HG03342 (cell line): ENCODE measurements at regions not wholly inside any gene's neighbourhood (a gene's known extent, or its start where the extent isn't known, plus 50 kb on each side); places are given as distances from the start of the nearest gene placed in this dataset.
"Not testable (repeated sequence)": the region's sequence is repeated elsewhere in the genome, so short reads cannot be mapped to it uniquely, and the experiment has no call there.

Experiments
- ATAC-seq: cut with Tn5 transposase; IDR thresholded peaks from one replicate; pipeline ENCODE4 v1.9.1; 2021; ENCODE audit warnings: mild to moderate bottlenecking, moderate library complexity; ENCODE audit not compliant: unreplicated experiment

GRCh38 chr10:64379898-64380297 lies 858.7 kb downstream of the REEP3 start:
- no peak for ATAC-seq

DNA sequence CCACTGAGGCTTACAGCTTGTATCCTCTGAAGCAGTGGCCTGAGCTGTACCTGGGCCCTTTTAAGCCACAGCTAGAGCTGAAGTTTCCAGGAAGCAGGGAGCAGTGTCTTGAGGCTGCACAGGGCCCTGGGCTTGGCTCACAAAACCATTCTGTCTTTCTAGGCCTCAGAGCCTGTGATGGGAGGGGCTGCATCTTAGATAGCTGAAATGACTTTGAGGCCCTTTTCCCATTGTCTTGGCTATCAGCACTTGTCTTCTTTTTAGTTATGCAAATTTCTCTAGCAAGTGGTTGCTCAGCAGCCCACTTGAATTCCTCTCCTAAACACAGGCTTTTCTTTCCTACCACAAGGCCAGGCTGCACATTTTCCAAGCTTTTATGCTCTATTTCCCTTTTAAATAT lies 864.2 kb downstream of the REEP3 start:
- ATAC-seq = no peak

GRCh38 chr10:64394744-64395143 lies 873.5 kb downstream of the REEP3 start:
- no peak for ATAC-seq

DNA sequence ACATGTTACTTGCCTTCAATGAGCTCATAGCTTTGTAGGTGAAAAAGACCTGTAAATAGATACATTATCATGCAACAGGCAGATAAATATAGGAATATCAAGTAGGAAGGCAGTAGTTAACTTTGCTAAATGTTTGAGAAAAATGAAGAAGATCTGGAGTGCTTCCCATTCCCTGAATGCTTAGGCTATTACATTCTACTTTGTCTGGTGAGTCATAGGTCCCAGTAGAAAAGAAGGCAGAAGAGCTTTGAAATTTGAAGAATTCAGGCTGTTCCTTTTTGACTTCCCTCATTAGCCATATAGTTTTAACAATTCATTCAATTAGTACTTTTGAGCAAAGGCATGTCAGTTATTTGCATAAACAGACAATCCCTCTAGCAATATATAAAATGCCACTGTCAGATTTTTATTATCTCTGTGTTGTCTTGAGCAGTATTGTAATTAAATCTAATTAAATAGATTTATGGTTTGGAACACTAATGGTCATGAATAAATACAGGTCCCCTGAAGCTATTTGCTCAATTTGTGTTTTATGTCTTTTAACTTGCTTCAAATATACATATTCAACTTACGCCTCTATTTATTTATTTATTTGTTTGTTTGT lies 875.0 kb downstream of the REEP3 start:
- no peak for ATAC-seq

DNA sequence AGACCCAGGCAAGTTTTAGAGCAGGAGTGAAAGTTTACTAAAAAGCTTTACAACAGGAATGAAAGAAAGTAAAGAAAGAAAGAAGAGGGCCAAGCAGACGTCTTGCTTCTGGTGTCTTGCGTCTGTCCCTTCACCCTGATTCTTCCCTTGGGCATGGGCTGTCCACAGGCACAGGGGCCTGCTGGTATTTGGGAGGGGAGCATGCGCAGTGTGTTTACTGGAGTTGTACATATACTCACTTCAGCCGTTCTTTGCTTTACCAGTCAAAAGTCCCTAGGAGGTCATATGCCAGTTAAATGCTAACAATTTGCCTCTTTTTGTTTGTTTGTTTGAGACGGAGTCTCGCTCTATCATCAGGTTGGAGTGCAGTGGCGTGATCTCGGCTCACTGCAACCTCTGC lies 875.9 kb downstream of the REEP3 start:
- ATAC-seq = no peak

GRCh38 chr10:64408391-64409183 lies 887.4 kb downstream of the REEP3 start:
- no peak for ATAC-seq

DNA sequence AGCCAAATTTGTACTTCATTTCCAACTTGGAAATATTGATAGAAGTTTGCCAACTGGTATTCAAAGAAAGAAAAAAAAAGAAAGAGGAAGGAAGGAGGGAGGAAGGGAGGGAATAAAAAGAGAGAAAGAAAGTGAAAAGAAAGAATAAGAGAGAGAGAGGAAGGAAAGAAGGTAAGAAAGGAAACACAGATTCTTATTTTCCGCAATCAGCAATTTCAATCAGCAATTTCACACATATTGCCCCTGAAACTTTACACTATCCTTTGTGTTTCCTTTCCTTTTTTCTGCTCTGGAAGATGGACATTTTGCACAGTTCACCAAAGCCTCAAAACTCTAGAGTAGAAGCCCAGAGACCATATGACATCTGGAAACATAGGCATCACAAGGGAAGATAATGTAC lies 888.1 kb downstream of the REEP3 start:
- ATAC-seq = no peak

DNA sequence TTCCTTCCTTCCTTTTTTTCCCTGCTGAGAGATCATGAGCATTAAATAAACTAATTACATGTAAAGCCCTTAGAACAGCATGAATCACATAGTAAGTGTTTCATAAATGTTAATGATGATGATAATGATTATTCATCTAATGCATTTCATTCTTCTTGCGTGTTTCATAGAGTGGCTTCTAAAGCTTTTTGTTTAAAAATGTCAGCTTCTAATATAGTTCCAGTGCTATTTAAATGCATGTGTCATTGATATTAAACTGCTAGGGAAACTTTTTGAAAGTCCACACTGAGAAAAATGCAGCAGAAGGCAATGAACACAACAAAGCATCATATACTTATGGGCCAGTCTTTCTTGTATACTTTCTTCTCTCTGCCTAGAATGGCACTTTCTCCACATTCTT lies 894.8 kb downstream of the REEP3 start:
- ATAC-seq = no peak

DNA sequence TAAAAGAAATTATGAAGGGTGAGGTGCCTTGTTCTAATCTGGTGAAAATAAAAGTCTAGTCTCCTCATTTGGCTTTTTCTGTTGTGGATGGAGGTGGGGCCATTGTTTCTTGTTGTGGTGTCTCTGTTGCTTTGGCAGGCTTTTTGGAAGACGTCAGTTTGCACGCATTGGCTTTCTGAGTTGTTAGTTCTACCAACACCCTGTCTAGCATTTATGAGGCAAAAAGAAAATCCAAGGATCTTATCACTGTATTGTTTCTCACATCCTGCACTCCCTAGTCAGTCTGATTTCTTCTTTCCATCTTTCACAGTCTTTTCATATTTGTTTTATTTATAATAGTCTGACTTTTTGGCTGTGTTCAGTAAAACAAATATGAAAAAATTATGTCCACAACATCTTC lies 898.3 kb downstream of the REEP3 start:
- no peak for ATAC-seq

DNA sequence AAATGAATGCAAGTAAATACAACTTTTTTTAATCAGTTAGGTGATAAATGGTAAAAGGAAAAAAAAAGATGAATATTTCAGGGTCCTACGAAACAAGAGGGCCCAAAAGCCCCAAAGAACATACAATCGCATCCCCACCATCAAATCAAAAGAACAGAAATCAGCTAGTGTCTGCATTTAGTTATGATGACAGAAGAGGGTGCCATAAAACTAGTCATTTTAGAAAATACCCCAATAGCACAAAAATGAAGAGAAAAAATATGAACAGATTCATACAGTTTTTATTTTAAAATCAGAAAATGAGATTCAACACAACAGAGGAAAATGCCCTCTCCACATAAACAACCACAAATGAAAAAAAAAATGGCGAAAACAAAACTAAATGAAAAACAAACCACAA lies 905.5 kb downstream of the REEP3 start:
- no peak for ATAC-seq

DNA sequence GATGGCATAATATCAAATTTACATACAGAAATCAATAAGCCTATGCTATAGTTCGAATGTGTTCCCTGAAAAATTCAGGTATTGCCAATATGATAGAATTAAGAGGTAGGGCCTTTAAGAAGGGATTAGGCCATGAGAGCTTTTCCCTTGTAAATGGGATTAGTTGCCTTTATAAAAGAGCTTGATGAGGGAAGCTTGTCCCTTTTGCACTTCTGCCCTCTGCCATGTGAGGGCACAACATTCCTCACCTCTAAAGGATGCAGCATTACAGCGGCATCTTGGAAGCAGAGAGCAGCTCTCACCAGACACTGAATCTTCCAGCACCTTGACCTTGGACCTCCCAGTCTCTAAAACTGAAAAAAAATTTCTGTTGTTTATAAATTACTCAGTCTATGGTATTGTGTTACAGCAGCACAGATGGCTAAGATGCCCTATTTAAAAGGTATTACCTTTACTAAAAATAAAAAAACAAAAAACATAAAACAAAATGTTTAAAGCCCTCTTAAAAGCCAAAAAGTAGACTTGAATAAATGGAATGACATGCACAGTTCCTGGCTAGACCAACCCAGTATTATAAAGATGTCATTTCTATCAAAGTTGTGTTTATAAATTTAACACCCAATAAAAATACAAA lies 909.6 kb downstream of the REEP3 start:
- no peak for ATAC-seq

GRCh38 chr10:64441872-64442271 lies 920.7 kb downstream of the REEP3 start:
- not testable (repeated sequence) for ATAC-seq

DNA sequence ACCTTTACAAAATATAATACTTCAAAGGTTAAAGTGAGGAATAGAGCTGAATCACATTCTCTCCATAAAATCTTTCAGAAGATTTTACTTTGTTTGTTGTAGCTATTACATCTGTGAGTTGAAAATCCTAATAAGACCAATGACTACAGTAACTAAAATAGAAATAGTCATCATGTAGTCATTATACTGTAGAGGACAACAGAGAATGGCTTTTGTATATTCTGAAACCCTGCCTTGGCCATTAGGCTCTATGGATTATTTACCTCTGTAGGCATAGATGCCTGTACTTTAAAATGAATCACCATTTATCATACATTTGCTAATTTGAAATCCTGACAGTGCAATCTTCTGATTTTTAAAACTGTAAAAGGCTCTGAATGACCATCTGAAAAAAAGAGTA lies 923.0 kb downstream of the REEP3 start:
- ATAC-seq = no peak

DNA sequence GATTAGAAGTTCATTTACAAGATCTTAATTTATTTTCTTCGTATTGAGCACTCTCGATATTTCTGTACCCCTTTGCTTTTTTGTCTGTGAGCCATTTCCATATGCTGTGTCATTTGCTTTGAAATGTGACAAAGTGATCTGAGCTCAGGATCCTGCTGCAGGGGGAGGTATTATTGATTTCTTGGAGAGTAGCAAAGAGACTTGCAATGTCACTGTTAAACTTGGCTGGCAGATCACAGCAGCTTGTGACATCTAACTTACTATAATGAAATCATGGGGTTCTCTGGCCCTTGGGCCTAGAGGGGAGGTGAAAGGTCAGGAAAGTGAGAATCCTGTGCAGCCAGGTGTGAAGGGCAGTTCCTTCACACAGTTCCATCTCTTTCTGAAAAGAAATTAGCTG lies 923.4 kb downstream of the REEP3 start:
- no peak for ATAC-seq

DNA sequence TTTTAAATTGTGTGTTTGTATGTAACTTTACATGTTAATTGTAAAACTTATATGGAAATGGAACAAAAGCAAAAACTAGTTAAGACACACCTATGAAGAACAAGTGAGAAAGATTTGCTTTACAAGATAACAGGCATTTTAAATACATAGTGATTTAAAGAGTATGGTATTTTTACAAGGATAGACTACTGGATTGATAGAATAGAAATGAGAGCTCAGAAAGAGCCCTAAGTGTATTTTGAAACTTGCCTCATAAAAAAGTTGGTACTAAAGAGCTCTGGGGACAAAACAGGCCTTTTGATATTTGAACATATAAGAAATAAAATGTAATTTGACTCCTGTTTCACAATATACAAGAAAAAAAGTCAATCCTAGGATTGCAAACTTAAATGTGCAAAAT lies 928.4 kb downstream of the REEP3 start:
- ATAC-seq = no peak

- ATAC-seq = no peak
These were observed 929.1 kb downstream of the REEP3 start for GRCh38 chr10:64450312-64450711.

DNA sequence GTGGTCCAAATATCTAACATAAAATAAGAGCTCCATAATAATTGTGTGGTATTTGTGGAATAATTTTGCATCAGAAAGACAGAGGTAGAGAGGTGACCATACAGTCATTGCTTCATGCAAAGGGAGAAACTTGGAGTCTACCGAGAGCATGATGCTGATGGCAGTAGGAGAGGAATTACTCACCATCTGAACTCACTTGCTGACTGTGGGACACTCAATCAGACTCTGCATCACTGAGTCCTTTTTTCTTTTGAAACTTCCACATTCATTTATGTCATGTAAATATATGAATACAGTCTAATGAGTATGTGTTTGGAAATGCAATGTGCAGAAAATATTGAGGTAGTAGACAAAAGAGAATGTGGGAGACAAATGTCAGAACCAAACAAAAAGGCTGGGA lies 933.8 kb downstream of the REEP3 start:
- ATAC-seq = no peak

DNA sequence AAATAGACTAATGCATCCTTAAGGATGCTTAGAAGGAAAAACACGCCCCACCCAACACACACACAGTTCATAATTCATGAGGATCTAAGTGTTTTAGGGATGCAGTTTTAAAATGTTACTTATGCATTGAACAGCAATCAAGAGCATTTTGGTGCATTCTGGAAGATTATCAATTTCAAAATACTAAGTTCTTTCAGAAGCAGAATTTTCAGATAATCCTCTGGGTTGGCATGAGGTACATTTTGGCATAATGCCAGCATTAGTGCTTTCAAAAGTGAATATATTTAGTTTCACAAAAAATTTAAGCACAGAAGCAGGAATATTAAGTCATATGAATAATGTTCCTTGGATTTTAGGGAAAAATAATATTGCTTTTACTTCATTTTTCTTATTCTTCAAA lies 937.1 kb downstream of the REEP3 start:
- no peak for ATAC-seq

GRCh38 chr10:64463406-64463805 lies 942.2 kb downstream of the REEP3 start:
- no peak for ATAC-seq

GRCh38 chr10:64465653-64466052 lies 944.5 kb downstream of the REEP3 start:
- no peak for ATAC-seq

- no peak for ATAC-seq
These were observed 947.0 kb downstream of the REEP3 start for GRCh38 chr10:64468219-64468618.

DNA sequence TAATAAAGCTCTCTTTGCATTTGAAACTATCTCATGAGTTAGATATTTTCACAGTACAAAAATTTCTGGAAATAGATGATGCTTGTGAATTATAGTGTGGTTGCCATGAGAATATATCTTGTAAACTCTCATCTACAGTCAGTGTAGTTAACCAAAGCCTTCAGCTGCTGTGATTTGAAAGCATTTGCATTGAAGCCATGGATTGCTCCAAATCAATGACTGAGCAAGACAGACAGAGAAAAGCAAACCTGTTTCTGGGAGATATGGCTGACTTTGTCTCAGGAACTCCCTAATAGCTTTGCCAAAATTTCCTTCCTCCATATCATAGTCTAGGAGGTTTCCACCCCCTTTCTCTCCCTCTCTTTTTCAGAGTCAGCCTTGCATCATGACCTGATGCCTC lies 955.3 kb downstream of the REEP3 start:
- no peak for ATAC-seq
